ENCODE measurements at regions not wholly inside any gene's neighbourhood (a gene's known extent, or its start where the extent isn't known, plus 50 kb on each side); places are given as distances from the start of the nearest gene placed in this dataset.

- TF ChIP-seq CTCF (conservative IDR thresholded peaks at IDR 0.05; ENCODE audit: low read depth, low read length) (no peak), RCOR1 (IDR thresholded peaks at IDR 0.05; ENCODE audit: insufficient replicate concordance, low read length) (no peak), RAD21 (IDR thresholded peaks at IDR 0.05; ENCODE audit: low read length) (no peak), MXI1 (IDR thresholded peaks at IDR 0.05; ENCODE audit: borderline replicate concordance, low read depth, low read length) (no peak), SMC3 (IDR thresholded peaks at IDR 0.05; ENCODE audit: low read depth, low read length) (no peak), BHLHE40 (IDR thresholded peaks at IDR 0.05; ENCODE audit: low read depth, low read length) (no peak), MAFK (IDR thresholded peaks at IDR 0.05; ENCODE audit: low read depth, low read length) (no peak), POLR2A (IDR thresholded peaks at IDR 0.05; ENCODE audit: low read depth, low read length) (no peak), USF2 (IDR thresholded peaks at IDR 0.05; ENCODE audit: low read depth, low read length) (no peak), FOS (IDR thresholded peaks at IDR 0.05; ENCODE audit: low read depth, low read length) (no peak)
These were observed 154.7 kb upstream of the ETAA1 start for GRCh38 chr2:67242456-67242855.

Measured in IMR-90 (cell line).